HCT116 (cell line): ENCODE measurements at regions not wholly inside any gene's neighbourhood (a gene's known extent, or its start where the extent isn't known, plus 50 kb on each side); places are given as distances from the start of the nearest gene placed in this dataset.

Source experiments
- ATAC-seq: fragments of 200-7000 bp; cut with Tn5 transposase; 2 replicates; pipeline ENCODE4 v1.9.1; 2020; ENCODE audit warnings: mild to moderate bottlenecking, moderate library complexity
- BruUV-seq: library from RNA; stranded (reverse); fragments of 400-500 nt; replicated peaks from 2 replicates; lab custom pipeline; 2021; lab: Mats Ljungman, UMichigan
- CTCF ChIA-PET: fragments of 300-600 bp; sonication (Branson Sonifier 250); formaldehyde crosslinking; loops from one replicate; lab custom pipeline; 2021; ENCODE audit warnings: antibody characterized with exemption; lab: Charles Lee
- POLR2A ChIA-PET: fragments of 300-600, 350-600 bp; sonication (Branson Sonifier 250); formaldehyde crosslinking; loops from one replicate; lab custom pipeline; 2021; ENCODE audit warnings: antibody characterized with exemption; lab: Charles Lee
- RAD21 ChIA-PET, 2 experiments: fragments of 300-600 bp; sonication (Branson Sonifier 250); formaldehyde crosslinking; loops; one replicate each; lab custom pipeline; 2023; ENCODE audit warnings: low total read pairs in 2 of 2; ENCODE audit not compliant: uncharacterized antibody in 2 of 2, unreplicated experiment in 2 of 2, low non-redundant PET in 1 of 2; lab: Charles Lee
- DNase-seq: peaks from one replicate; pipeline ENCODE4 v3.0.0-alpha.2; 2010; ENCODE audit warnings: low read depth, low spot score
- H2AFZ ChIP-seq: fragments of 200-600 bp; shearing (Covaris generic), sonication (generic); 2 replicates; pipeline ENCODE4 v1.6.1; 2017; ENCODE audit warnings: low read depth, mixed run types, mixed read lengths, antibody characterized with exemption, low read length; ENCODE audit not compliant: poor library complexity, severe bottlenecking
- H3K27ac ChIP-seq: 2 replicates; pipeline ENCODE4 v1.5.1; 2012; ENCODE audit warnings: low read depth, low read length
- H3K27me3 ChIP-seq: fragments of 200-600 bp; sonication (generic); 2 replicates; pipeline ENCODE4 v1.6.1; 2016; ENCODE audit warnings: mixed run types, low read length, mixed read lengths; ENCODE audit not compliant: insufficient read depth
- H3K36me3 ChIP-seq, 2 experiments: fragments of 200-500 bp in 1 of 2; fragments of 200-600 bp in 1 of 2; sonication (Bioruptor generic) in 1 of 2; sonication (generic) in 1 of 2; 2 replicates each; pipeline versions ENCODE4 v1.5.1 to v1.6.1; 2014 to 2016; ENCODE audit warnings: low read length in 2 of 2, inconsistent platforms in 1 of 2, mixed read lengths in 1 of 2, mixed run types in 1 of 2; ENCODE audit not compliant: insufficient read depth in 2 of 2, control insufficient read depth in 1 of 2
- H3K4me1 ChIP-seq, 2 experiments: fragments of 200-600 bp in 1 of 2; sonication (generic) in 1 of 2; 2 replicates each; pipeline versions ENCODE4 v1.5.1 to v1.6.1; 2012 to 2017; ENCODE audit warnings: low read length in 2 of 2, inconsistent platforms in 1 of 2, mild to moderate bottlenecking in 1 of 2, mixed read lengths in 1 of 2, mixed run types in 1 of 2, moderate library complexity in 1 of 2; ENCODE audit not compliant: insufficient read depth in 2 of 2, control insufficient read depth in 1 of 2
- H3K4me2 ChIP-seq: fragments of 200-600 bp; sonication (generic); 2 replicates; pipeline ENCODE4 v1.6.1; 2017; ENCODE audit warnings: mixed run types, low read length, mixed read lengths
- H3K4me3 ChIP-seq, 2 experiments: fragments of 200-600 bp in 1 of 2; sonication (generic) in 1 of 2; replicated peaks in 1 of 2; 2 replicates each; pipeline ENCODE4 v1.5.1; 2011 to 2016; ENCODE audit warnings: low read length in 2 of 2, control low read depth in 1 of 2, low read depth in 1 of 2, mild to moderate bottlenecking in 1 of 2, mixed read lengths in 1 of 2, mixed run types in 1 of 2
- H3K79me2 ChIP-seq: fragments of 200-600 bp; sonication (generic); 2 replicates; pipeline ENCODE4 v1.6.1; 2017; ENCODE audit warnings: mild to moderate bottlenecking, mixed run types, low read length, moderate library complexity, mixed read lengths; ENCODE audit not compliant: insufficient read depth
- H3K9ac ChIP-seq: fragments of 200-600 bp; sonication (generic); 2 replicates; pipeline ENCODE4 v1.6.1; 2016; ENCODE audit warnings: low read length, mixed read lengths
- H3K9me2 ChIP-seq: fragments of 200-600 bp; sonication (generic), shearing (Covaris generic); 2 replicates; pipeline ENCODE4 v1.6.1; 2017; ENCODE audit warnings: mixed run types, mild to moderate bottlenecking, moderate library complexity; ENCODE audit not compliant: insufficient read depth
- H3K9me3 ChIP-seq, 2 experiments: fragments of 200-500 bp in 1 of 2; fragments of 200-600 bp in 1 of 2; sonication (Bioruptor generic) in 1 of 2; sonication (generic) in 1 of 2; 2 replicates each; pipeline ENCODE4 v1.6.1; 2014 to 2017; ENCODE audit warnings: low read length in 2 of 2, mixed read lengths in 2 of 2, inconsistent platforms in 1 of 2, low read depth in 1 of 2, mild to moderate bottlenecking in 1 of 2, mixed run types in 1 of 2, moderate library complexity in 1 of 2; ENCODE audit not compliant: control insufficient read depth in 1 of 2, insufficient read depth in 1 of 2
- H4K20me1 ChIP-seq: fragments of 200-600 bp; sonication (generic), shearing (Covaris generic); 2 replicates; pipeline ENCODE4 v1.6.1; 2017; ENCODE audit warnings: mixed run types, mild to moderate bottlenecking, moderate library complexity; ENCODE audit not compliant: insufficient read depth
- CBX3 ChIP-seq: IDR thresholded peaks from 2 replicates; pipeline ENCODE4 v1.6.1; 2012; ENCODE audit warnings: low read depth
- CEBPB ChIP-seq: IDR thresholded peaks from 2 replicates; pipeline ENCODE4 v1.6.1; 2012; ENCODE audit warnings: low read depth
- CTCF ChIP-seq, 3 experiments: fragments of 200-600 bp in 1 of 3; sonication (generic) in 1 of 3; IDR thresholded peaks in 2 of 3; conservative IDR thresholded peaks in 1 of 3; 2 replicates each; pipeline ENCODE4 v1.5.1; 2012 to 2017; ENCODE audit warnings: low read depth in 2 of 3, low read length in 2 of 3, antibody characterized with exemption in 1 of 3, borderline replicate concordance in 1 of 3, control low read depth in 1 of 3, mild to moderate bottlenecking in 1 of 3, mixed read lengths in 1 of 3, mixed run types in 1 of 3, moderate library complexity in 1 of 3; ENCODE audit not compliant: insufficient read depth in 1 of 3
- EGR1 ChIP-seq: IDR thresholded peaks from 2 replicates; pipeline ENCODE4 v1.6.1; 2012; ENCODE audit warnings: low read depth
- EZH2 ChIP-seq: fragments of 200-600 bp; sonication (generic); IDR thresholded peaks from 2 replicates; pipeline ENCODE4 v1.6.1; 2017; ENCODE audit warnings: antibody characterized with exemption, mixed run types
- JUND ChIP-seq: IDR thresholded peaks from 2 replicates; pipeline ENCODE4 v1.6.1; 2012
- MAX ChIP-seq: IDR thresholded peaks from 2 replicates; pipeline ENCODE4 v1.6.1; 2012
- POLR2A ChIP-seq: IDR thresholded peaks from 2 replicates; pipeline ENCODE4 v1.7.0; 2011; ENCODE audit warnings: borderline replicate concordance; ENCODE audit not compliant: insufficient read depth, insufficient read length; ENCODE audit errors: extremely low read depth
- POLR2AphosphoS5 ChIP-seq: IDR thresholded peaks from 2 replicates; pipeline ENCODE4 v1.6.1; 2011; ENCODE audit warnings: mild to moderate bottlenecking, low read depth, low read length, moderate library complexity
- REST ChIP-seq: IDR thresholded peaks from 2 replicates; pipeline ENCODE4 v1.6.1; 2012; ENCODE audit warnings: low read depth
- SIN3A ChIP-seq: IDR thresholded peaks from 2 replicates; pipeline ENCODE4 v1.6.1; 2012; ENCODE audit warnings: low read depth
- SRF ChIP-seq: IDR thresholded peaks from 2 replicates; pipeline ENCODE4 v1.6.1; 2012; ENCODE audit warnings: low read depth
- TCF7L2 ChIP-seq: IDR thresholded peaks from 2 replicates; pipeline ENCODE4 v1.7.0; 2011; ENCODE audit warnings: borderline replicate concordance, inconsistent platforms; ENCODE audit not compliant: insufficient read depth, insufficient read length; ENCODE audit errors: extremely low read depth
- YY1 ChIP-seq: IDR thresholded peaks from 2 replicates; pipeline ENCODE4 v1.6.1; 2011; ENCODE audit warnings: low read length, low read depth, moderate library complexity, mild to moderate bottlenecking; ENCODE audit not compliant: insufficient replicate concordance; ENCODE audit errors: extremely low read depth
- intact Hi-C: fragments of 100-400 bp; cut with micrococcal nuclease; formaldehyde crosslinking; loops from 2 replicates; pipeline ENCODE4 v1.10.0; 2022

- TF ChIP-seq MAX (no peak), YY1 (no peak), CTCF (IDR thresholded peaks at IDR 0.05 in 2 of 3, conservative IDR thresholded peaks at IDR 0.05 in 1 of 3; ENCODE audit: borderline replicate concordance in 1 of 3, insufficient read depth in 1 of 3, low read depth in 2 of 3, low read length in 2 of 3) (no peak), POLR2AphosphoS5 (no peak), CEBPB (no peak), CBX3 (no peak), SIN3A (no peak), POLR2A (no peak), EZH2 (no peak)
- TF ChIP-seq, all 23 proteins: peak for 0
Observed at GRCh38 chr9:100774326-100774725, 196.4 kb downstream of the CAVIN4 start (continued).

- CTCF ChIA-PET: no interaction called here
- no peak for ATAC-seq
- no TSS peak for BruUV-seq
- H4K20me1 ChIP-seq: no peaks in the 10 kb centered on the region
- intact Hi-C loops: no loop called here
- no peak for TF ChIP-seq EGR1
- no peak for TF ChIP-seq JUND
- TF ChIP-seq TCF7L2: no peak
- no peak for TF ChIP-seq SRF
- TF ChIP-seq REST: no peak
- TF ChIP-seq, all 23 proteins: peak for 0
- Histone ChIP-seq H3K4me1 (no peaks in the 10 kb centered on the region), H3K27ac (no peak overlapping the region), H3K9ac (no peak overlapping the region), H3K79me2 (no peaks in the 10 kb centered on the region), H3K9me2 (no peaks in the 10 kb centered on the region), H3K9me3 (no peaks in the 10 kb centered on the region), H3K4me2 (no peak overlapping the region), H3K4me3 (no peak overlapping the region), H3K27me3 (peaks cover 21% of the 10 kb centered on the region; the same call in 1 of the 2 replicates), H2AFZ (no peak overlapping the region), H3K36me3 (no peaks in the 10 kb centered on the region)
- no peak for DNase-seq
- POLR2A ChIA-PET: no interaction called here
- RAD21 ChIA-PET: no interaction called here
Observed at GRCh38 chr9:100774962-100775361, 197.1 kb downstream of the CAVIN4 start.
